GM21717 (cell line): ENCODE measurements at regions not wholly inside any gene's neighbourhood (a gene's known extent, or its start where the extent isn't known, plus 50 kb on each side); places are given as distances from the start of the nearest gene placed in this dataset.
A peak's percentile ranks its signal among the peaks of the same experiment; 100 is the strongest.
"Not testable (repeated sequence)": the region's sequence is repeated elsewhere in the genome, so short reads cannot be mapped to it uniquely, and the experiment has no call there.

Experiments used
- ATAC-seq: cut with Tn5 transposase; IDR thresholded peaks from one replicate; pipeline ENCODE4 v1.9.1; 2021; ENCODE audit warnings: mild to moderate bottlenecking, moderate library complexity; ENCODE audit not compliant: unreplicated experiment

DNA sequence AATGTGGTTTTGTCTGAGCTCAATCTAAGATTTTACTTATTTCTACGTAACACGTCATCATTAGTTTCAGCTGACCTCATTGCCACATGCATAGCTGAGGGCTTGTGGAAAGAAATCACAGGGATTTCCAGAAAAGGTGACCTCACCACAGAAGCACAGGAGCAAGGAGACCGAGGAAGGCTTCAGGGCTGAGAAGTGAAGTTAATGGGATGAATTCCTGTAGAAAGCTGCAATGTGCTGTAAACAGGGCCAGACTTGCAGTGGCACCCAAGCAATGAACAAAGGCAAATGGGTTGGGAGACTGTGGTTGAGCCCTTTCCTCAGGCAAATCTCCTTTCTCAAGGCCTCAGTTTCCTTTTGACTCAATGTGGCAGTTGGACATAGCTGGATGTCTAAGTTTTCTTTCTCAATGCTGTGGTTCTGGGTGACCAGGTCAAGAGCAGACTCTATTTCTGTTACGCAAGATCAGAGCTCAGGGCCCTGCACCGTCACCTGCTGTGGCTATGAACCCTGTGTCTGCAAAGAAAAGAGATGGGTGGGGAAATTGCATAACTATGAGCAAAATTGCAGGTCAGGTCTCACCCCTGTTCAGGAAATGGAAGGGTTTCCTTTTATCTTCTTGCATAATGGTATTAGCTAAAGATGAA, 252.2 kb upstream of the TBL1XR1 start:
- peak; percentile 87 for ATAC-seq

DNA sequence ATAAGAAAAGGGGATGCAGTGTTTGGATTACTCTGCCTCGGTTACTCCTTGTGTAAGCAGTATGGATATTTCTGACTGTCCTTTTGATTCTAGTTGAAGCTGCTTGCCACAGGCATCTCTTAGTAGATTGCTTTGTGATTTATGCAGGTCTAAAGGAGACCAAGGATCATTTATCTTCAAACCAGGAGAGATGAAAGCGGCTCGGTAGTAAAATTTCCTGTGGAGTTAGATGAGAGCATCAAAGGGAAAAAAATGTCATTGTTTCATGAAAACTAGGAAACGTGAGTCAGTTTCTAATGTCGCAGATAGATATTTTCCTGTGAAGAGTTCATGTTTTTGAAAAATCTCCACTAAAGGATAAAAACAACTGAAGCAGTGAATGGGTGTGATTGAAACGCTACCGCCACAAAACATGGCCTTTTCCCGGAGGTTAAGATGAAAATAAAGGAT, 254.0 kb upstream of the TBL1XR1 start:
- ATAC-seq = no peak

DNA sequence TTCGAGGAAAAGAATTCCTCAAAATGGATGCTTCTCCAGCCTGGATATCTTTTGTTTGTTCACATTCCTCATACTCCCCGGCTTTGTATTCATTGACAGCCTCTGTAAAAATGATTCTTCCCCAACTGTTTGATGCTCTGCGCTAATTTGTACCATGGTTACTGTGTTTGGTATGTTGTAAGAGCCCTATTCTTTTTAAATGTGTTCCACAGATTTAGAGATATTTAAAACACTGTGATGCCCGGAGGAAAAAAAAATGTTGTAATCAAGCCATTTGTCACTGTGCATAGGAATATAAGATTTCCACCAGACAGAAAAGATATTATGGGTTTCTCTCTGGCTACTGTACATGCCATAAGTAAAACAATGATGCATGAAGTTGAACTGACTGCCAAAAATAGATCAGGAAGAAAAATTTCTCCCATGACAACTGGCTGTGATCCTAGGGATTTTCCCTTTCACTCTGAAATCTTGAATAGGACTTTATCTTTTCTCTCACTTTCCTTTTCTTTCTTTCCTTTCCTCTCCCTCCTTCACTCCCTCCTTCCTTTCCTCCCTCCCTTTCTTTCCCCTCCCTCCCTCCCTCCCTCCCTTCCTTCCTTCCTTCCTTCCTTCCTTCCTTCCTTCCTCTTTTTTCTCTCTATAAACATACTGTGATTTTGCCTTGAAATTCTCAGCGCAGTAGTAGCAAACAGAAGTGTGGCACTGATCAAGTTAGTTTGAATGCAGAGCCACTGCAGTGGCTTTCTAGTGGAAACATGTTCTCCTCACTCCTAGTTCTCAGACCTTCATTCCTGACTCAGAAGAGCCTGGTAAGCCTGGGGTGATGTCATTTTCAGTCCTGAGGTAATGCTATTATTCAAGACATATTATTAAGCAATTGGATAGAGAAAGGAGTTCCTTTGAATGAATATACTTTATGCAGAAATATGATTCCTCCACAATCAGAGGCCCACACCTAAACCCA, 254.9 kb upstream of the TBL1XR1 start:
- ATAC-seq = no peak

DNA sequence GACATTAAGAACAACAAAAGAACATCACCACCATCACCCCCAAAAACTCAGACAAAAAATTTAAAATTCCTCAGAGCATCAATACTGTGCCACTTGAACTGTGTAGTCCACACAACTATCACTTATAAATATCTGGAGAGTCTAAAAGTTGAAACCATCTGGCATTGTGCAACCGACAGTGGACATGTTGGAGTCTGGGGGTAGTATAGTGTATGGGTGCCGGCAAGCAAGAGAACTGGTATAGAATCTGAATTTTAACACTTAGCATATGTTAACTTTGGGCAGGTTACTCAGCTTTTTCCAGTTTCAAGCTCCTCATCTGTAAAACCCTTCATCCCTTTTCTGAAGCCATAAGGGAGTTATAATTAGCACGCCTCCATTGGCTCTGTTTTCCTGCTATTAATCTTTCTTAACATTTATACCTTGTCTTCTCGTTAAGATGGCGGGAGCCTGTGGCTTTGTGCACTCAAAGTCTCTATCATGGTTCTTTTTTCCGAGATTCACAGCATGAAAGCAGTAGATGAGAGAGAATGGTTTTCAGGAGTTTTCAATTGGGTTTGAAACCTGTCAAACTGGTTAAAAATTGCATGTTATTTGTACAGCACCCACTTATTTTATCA, 255.7 kb upstream of the TBL1XR1 start:
- no peak for ATAC-seq

DNA sequence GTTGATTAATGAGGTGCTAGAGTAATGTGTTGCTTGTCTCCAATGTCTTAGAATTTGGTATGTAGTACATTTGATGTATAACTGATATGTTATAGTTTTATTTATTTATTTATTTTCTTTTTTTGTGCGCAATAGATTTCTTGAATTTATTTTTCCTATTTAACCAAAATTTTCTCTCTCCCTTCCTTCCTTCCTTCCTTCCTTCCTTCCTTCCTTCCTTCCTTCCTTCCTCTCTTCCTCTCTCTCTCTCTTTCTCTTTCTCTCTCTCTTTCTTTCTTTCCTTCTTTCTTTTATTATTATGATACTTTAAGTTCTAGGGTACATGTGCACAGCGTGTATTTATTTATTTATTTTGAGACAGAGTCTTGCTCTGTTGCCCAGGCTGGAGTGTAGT, 256.2 kb upstream of the TBL1XR1 start:
- ATAC-seq = no peak

DNA sequence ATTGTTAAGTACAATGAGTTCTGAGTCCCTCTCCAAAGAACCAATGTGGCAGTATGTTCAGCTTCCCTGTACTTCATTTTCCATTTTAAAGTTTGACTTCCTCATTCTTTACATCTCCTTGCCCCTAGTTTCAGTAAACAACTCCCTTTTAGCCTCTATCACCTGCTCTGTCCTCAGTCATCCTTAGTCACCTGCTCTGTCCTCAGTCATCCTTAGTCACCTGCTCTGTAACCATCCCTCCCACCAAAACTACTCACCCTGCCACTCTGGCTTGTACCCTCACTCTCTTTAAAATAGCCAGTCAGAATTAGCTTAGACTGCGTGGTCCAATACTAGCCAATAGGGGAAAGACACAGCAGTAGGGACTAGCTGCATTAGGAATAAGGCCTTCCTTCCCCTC, 259.9 kb upstream of the TBL1XR1 start:
- ATAC-seq = not testable (repeated sequence)

DNA sequence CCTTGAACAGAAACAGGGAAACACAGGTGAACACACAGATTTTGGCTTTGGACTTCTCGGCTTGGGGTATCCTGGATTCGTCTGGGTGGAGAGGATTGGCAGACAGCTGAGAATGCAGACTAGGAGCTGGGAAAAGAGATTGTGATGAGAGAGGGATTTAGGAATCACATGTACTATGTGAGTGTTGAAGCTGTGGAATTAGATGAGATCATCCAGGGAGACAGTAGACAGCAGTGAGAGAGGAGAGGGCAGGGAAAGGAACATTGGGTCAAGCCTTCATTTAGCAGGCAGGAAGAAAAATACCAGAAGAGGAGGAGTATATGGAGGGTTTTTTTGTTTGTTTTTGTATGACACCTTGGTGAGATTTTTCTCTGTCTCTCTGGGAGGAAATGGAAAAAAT, 262.1 kb upstream of the TBL1XR1 start:
- no peak for ATAC-seq

DNA sequence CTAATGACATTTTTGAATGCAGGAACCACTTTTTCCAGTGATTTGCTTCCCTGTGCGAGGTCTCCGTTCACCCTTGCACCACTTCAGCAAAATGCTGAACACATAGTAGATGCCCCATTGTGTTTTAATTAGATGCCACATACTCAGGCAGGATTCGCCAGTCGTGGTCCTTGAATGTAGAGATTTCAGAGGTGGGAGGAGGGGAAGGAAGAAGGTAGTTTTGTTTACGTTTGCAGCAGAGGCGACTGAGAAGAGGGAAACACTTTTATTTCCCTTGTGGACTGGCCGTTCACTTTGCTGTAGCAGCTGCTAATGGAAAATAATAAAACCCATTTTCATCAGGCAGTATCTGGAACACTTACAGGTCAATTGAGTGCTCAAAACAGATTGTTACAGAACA, 262.8 kb upstream of the TBL1XR1 start:
- ATAC-seq = no peak

DNA sequence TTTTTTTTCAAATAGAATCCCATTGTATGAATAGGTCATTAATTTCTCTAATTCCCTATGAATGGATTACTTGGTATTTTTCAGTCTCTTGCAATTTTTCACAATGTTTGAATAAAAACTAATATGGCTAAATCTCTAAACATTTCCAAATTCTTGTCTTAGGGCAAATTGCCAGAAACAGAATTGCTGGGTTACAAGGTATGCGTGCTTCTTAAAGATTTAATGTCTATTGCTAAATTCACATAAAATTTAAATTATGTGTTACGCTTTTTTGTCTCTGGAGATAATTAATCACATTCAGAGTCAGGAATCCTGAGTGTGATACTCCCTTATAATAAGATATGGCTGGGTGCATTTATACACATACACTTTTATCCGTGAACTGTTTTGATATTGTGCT, 264.5 kb upstream of the TBL1XR1 start:
- ATAC-seq = no peak

DNA sequence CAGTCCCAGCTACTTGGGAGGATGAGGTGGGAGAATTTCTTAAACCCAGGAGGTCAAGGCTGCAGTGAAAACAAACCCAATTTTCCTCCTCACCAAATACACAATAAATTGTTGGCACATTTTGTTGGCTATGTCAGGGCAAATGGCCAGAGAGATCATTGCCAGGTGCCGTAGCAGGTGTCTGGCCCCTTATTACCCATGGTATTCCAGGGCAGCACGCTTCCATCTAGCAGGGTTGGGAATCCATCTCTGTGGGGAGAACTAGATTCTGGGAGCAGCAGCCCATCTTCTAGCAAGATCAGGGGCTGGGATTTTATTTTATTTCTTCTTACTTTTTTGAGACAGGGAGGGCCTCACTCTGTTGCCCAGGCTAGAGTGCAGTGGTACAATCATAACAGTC, 266.1 kb upstream of the TBL1XR1 start:
- not testable (repeated sequence) for ATAC-seq

DNA sequence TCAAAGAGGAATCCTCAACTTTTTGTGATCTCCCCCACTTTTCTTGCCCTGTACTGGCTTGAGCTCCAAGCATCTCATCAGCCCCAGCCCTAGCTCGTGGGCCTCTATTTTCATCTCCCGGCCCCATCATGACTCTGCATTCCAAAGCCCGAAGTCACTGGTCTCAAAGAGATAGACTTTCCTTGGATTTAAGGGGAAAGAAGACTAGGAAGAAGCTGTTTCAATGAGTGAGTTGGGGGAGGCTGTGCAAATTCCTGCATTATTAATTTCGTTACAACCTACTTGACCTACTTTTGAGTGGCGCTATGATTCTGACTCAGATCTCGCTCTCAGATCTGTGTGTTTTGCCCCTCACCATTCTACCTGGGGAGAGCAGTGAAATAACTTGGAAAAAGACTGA, 266.6 kb upstream of the TBL1XR1 start:
- ATAC-seq = no peak

DNA sequence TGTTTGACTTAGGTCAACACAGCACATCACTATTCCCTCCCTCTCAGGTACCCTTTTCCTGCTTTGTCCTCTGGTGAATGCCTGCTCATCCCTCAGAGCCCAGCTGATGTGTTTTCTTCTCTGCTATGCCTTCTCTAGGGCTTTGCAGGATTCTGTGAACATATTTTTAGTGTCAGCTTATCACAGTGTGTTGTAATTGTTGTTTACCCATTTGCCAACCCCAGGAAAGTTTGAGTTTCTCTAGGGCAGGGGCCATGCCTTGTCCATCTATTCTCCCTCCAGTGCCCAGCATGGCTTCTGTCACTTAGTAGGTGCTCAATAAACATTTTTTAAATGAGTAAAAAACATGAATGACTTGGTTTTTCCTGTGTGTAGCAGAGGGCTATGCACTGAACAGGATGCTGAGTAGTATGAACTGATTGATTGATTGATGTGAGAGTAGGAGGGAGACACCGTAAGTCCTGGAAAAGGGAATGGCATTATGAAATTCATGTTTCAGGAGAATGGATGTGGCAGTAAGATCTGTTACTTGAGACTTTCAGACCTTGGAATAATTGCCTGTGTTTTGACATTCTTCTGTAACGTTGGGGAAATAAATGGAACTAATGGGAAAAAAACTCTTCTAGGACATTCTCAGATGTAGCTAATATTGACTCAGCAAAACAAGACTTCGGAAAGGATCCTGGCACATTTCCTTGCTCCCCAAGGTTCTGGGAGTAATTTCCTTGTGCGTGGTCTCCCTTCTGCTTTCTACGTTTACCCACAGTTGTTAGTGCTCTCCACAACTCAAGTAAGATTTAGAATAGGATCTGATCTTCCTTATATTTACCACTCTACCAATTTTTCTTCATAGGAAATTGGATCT, 267.3 kb upstream of the TBL1XR1 start:
- no peak for ATAC-seq

DNA sequence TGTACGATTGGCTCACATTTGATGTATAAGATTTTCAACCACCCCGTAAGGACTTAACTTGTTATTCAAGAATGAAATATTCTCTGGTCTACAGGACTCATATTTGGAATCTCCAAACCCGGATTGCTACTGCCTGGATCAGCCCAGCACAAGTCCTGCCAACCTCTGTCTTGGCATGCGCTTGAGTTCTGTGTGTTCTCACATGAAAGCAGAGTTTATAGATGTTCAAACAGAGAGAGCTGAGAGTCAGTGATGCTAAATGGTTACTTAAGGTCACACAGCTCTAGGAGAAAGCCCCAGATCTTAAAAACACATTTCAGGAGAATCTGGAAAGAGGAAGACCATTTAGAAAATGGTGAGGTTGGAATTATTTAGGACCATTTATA, 268.0 kb upstream of the TBL1XR1 start:
- ATAC-seq = no peak

DNA sequence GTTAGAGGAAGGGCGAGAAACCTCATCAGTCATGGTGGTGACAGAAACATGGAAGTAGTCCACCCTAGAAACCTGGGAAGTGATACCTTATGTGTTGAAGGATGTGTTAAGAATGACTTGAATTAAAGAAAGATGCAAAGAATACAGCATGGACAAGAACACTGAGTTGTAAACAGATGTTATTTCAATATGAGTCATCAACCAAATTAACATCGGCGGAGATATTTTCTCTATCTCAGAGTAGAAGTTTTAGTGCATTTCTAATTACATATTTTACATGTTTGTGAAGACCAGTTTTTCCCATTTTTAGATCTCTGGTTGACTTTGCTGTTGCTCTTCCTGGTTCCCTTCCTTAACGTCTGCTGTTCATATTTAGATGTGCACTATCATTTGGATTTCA, 268.8 kb upstream of the TBL1XR1 start:
- no peak for ATAC-seq

DNA sequence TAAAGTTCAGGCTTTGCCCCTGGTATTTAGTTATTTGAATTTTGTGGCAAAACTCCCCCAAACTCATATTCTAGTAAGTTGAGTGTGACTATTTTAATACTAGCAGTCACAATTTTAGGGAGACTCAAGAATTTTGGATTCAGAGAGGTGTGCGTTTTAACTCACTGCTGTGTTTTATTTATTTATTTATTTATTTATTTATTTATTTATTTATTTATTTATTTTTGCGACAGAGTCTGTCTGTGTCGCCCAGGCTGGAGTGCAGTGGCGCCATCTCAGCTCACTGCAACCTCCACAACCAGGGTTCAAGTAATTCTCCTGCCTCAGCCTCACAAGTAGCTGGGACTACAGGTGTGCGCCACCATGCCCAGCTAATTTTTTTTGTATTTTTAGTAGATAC, 269.3 kb upstream of the TBL1XR1 start:
- not testable (repeated sequence) for ATAC-seq

DNA sequence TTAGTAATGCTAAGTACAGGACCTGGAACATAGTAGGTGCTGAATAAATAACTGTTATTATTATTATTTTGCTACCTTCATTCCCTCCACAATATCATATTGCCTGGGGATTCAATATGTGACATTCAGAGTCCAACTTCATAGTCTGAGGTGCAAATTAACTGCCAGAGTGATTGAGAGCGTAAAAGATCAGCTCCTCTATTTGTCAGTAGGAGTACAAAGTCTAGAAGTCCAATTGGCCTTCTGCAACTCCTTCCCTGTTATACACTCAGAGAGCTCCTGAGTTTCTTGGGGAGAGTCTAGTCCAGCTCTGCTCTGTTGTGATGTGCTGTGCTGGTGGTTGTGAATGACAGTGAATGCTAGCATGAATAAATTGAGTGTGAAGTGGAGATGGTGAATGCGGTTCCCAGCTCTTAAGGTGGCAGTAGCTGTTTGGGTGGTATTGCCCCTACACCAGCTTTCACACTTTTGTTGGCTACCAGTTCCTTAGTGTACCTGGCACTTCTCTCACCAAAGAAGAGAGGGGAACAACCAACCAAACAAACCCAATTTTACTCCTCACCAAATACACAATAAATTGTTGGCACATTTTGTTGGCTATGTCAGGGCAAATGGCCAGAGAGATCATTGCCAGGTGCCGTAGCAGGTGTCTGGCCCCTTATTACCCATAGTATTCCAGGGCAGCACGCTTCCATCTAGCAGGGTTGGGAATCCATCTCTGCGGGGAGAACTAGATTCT, 270.1 kb upstream of the TBL1XR1 start:
- ATAC-seq = no peak

DNA sequence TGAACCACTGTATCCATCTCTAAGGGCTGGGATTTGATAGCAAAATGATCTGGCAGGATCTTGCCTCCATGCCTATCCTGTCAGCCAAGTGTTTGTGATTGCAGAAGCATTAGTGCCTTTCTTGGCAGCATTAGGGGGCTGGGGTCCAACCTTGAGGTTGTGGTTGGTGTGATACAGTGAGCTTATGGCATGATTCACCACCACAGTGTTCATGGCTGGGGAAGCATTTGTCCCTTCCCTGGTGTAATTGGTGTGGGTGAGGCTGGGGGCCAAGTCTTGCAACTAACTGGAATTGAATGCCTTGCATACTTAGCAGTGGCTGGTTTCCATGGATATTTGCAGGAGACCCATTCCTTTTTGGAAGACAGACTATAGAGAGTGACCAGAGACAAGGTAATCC, 271.0 kb upstream of the TBL1XR1 start:
- ATAC-seq = no peak

DNA sequence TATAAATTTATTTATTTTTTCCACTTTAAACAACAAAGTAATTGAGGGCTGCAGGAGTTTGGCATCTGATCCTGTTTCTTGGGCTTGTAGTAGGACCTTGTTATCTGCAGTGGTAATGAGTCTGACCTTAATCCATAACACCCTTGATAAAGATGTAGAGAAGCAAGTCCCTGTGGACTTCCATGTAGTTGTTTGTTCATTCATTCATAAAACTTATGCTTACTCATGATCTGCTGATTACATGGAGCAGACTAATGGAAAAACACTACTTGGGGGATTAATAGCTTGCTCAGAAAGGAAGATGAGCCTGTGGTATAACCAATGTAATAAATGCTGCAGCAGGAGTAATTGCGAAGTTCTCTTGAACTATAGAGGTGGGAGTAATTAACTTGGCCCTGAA, 271.5 kb upstream of the TBL1XR1 start:
- no peak for ATAC-seq

DNA sequence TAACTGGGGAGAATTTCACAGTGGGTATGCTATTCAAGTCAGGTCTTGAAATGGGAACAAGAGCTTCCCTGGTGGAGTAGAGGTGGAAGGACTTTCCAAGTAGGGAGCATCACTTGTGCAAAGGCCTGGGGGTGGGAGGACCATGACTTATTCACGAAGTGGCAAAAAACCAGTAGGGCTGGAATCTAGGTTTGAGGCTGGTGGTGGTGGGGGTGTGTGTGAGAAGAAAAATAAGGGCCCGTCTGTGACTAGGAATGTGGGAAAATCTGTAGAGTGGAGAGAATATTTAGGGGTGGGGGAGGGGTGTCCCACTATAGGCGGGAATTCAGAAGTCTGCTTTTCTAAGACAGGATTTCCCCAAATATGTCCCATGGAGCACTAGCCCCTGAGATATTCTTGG, 271.9 kb upstream of the TBL1XR1 start:
- no peak for ATAC-seq
